Stimulated activated CD8-positive, alpha-beta memory T cell treated with anti-CD3 and anti-CD28 coated beads, Interleukin-12 subunit alpha, Interleukin-12 subunit beta, amount 100 ng/mL, for 24 hours (primary cell): ENCODE measurements at regions not wholly inside any gene's neighbourhood (a gene's known extent, or its start where the extent isn't known, plus 50 kb on each side); places are given as distances from the start of the nearest gene placed in this dataset.
"Not testable (repeated sequence)": the region's sequence is repeated elsewhere in the genome, so short reads cannot be mapped to it uniquely, and the experiment has no call there.

Experiments used
- DNase-seq: peaks from one replicate; pipeline ENCODE4 v3.0.0-alpha.2; 2020; ENCODE audit errors: extremely low read depth

DNA sequence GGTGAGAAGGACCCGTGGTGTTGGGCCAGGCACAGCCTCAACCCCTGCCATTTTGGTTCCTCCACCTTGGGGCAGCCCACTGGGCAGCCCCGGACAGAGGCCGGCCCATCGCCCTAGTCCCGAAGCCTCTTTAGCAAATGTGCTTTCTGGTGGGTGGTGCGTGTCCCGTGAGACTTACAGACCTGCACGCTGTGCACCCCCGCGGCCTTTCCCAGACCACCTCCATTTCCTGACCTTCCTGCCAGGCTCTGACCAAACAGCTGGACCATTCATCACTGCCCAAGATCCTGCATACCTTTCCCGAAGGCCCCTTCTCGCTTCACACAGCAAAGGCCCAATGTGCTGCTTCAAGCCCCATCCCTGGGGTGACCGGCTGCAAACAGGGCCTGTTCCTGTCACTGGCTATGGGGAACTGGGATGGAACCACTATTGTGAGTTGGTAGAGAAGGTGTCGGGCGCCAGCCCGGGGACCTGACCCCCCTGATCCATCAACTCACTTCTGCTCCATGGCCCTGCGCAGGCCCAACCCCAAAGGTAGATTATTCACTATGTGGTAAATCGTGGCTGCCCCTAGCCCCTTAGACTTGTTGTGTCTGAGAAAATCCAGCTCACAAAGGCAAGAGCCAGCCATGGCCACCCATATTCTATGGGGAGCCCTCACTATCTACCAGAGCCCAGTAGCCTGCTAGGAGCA, 341.0 kb downstream of the EIPR1 start:
- DNase-seq: no peak

DNA sequence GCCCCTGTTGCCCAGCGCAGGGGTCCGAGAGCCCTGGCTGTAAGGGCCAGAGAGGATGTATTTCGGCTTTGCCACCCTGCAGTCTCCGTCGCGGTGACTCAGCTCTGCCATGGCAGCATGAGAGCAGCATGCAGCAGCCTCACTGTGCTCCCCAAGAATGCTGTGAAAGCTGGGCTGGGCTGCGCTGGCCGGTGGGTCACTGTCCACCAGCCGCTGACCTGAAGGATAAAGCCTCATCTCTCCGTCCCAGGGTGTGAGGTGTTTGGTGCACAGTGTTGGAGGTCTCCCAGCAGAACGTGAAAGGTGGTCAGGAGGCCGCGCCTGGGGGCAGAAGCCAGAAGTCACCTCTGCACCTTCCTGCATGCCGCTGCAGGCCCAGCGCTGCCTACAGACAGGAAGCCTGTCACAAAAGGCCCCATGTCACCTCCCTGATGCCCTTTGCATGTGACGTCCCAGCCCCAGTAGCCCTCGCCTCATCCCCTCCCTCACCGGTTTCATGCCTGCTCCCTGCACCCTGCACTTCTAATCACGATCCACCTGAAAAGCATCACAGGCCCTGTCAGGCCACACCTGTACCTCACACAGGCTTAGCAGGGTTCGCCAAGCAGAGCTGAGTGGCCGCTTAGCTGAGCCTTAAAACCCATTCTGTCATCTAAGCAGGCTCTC, 342.1 kb downstream of the EIPR1 start:
- DNase-seq: no peak

DNA sequence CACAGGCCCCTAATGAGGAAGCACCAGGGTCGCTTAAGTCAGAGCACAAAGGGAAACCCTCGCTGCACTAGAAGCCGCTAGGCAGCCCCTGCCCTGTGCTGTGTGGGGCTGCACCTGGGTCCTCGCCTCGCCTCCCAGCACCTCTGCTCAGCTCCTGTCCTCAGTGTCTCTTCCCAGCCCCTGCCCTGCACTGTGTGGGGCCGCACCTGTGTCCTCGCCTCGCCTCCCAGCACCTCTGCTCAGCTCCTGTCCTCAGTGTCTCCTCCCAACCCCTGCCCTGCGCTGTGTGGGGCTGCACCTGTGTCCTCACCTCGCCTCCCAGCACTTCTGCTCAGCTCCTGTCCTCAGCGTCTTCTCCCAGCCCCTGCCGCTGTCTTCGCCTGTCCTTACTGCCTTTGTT, 342.8 kb downstream of the EIPR1 start:
- no peak for DNase-seq

DNA sequence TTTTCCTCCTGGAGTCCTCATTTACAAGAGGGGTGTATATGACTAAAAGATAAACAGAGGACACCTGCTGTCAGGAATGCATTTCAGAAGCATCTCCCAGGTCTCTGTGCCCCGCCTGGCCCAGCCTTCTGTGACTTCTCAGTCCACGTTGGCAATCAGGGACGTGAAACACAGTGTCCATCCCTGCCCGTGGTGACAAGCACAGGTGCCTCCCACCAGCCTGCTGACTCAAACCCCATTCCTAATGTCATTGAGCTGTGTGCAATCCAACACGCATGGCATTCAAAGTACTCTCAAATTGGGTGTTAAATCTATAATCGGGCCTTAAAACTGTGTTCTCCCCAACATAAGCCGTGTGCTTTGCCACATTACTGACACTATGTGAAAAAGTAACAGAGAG, 343.2 kb downstream of the EIPR1 start:
- DNase-seq: no peak

DNA sequence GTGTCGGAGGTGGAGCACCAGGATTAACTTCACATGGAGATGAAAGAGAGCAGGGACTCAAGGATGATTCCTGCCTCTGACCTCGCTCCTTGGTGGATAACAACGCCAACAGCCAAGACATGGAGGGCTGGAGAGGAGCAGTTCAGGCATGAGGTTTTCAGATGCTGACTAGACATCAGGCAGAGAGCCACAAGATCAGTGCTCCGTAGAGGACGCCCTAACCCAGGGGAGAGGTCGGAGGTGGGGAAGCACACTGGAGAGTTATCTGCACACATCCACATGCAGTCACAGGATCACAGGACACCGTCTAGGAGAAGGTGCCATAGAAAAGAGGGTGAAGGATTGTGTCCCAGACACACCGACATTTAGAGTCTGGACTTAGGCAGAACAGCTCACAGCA, 344.3 kb downstream of the EIPR1 start:
- DNase-seq: no peak

DNA sequence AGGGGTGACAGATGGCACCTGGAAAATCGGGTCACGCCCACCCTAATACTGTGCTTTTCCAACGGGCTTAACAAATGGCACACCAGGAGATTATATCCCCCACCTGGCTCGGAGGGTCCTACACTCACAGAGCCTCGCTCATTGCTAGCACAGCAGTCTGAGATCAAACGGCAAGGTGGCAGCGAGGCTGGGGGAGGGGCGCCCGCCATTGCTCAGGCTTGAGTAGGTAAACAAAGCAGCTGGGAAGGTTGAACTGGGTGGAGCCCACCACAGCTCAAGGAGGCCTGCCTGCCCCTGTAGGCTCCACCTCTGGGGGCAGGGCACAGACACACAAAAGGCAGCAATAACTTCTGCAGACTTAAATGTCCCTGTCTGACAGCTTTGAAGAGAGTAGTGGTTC, 346.8 kb downstream of the EIPR1 start:
- not testable (repeated sequence) for DNase-seq

DNA sequence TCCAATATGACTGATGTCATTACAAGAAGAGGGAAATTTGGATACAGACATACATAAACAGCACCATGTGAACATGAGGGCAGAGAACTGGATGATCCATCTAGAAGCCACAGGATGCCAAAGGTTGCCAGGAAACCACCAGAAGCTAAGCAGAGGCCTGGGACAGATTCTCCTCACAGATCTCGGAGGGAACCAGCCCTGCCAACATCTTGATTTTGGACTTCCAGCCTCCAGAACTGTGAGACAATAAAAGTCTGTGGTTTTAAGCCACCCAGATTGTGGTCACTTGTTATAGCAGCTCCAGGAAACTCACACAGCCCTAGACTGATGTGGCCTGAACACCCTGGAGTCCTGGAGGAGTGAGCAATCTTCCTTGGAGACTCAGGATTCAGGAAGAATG, 351.6 kb downstream of the EIPR1 start:
- no peak for DNase-seq

DNA sequence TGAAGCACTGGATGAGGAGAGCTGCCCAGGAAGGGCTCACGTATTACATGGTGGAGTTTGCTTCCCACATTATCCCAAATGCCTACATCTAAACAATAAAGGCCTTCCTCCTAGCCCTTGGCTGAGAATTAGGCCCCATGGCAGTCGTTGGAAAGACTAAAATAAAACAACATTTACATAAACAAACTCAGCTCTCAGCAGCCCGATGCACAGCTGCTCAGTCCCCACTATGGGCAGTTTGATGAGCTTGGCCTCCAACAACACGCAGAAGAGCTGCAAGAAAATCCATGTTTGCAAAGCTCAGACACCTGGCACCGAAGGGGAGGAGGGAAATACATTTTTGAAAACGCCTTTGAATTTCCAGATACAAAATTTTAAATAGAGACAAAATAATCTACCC, 352.4 kb downstream of the EIPR1 start:
- no peak for DNase-seq

DNA sequence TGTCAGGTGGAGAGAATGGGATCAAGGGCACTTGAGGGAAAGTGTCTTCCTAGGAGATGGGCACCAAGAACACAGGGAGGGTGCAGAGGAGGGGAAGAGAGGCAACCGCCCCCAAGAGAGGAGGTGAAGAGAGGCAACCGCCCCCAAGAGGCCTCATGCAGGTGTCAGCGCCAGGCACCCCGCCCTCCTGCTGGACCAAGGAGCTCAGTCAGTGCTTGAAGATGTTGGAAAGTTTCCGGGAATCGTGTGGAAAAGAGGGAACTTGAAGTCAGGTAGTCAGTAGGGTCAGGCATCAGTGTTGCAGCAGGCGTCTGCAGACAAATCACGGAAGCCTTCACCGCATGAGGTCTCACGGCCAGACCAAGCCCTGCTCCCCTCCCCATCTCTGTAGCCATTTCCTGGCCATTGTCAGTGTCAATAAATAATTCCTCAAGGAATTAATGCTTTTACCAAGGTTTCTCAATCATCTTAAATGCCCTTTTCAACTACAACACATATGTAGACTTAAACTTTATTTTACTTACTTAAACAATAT, 353.1 kb downstream of the EIPR1 start:
- no peak for DNase-seq

DNA sequence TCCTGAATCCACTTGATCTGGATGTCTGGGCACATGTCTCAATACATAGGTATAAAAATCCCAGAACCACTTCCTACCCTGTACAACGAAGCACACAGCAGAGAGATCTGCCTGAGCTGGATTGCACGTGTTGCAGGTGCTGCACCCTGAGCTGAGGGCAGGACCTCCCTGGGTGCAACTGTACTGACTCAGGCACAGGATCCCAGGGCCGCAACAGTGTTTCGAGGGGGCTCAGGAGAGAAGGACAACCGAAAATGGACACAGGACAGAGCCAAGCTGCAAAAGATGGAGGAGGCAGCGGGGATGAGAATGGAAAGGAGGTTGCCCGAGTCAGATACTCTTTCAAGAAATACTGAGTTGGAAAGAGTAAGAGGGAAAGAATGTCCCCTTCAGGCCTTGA, 354.1 kb downstream of the EIPR1 start:
- no peak for DNase-seq

DNA sequence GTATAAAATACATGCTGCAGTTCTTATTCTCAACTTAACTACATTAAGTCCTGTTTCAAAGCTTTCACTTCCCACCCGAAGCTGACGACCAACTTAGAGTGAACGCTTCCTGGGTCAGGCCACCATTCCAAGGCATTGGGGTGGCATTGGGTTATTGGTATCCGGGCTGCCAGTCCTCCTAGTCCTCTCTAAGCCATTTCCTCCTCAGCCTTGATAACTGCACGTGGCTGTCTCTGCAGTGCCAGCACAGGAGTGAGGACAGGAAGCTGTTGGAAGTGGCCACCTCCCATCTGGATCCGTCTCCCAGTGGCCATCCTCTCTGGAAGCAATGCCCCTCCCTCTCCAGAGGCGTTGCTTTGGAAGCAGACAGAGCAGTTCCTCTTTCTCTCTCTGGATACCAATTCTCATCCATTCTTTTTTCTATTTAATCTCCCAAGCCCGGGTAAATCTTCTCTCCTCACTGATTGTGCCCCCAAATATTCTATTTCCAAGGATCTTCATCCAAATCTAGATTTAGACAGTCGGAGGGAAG, 354.7 kb downstream of the EIPR1 start:
- DNase-seq: no peak

DNA sequence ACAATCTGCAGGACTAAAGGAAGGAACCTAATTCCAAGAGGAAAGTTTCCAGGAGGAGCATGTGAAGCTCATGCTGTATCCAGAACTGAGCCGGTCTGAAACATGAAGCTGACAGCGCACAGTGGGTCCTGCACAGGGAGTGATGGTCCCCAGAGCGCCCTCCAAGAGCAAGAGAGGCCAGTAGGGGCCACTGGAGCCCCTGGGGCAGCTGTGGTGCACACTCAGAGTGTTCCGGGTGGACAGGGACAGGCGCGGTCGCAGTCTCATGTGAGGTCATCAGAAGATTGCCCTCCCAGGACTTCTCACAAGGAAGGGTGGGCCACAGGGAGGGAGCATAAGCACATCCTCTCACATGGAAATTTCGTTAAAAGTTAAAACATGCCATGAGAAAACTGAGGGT, 355.9 kb downstream of the EIPR1 start:
- DNase-seq: no peak

DNA sequence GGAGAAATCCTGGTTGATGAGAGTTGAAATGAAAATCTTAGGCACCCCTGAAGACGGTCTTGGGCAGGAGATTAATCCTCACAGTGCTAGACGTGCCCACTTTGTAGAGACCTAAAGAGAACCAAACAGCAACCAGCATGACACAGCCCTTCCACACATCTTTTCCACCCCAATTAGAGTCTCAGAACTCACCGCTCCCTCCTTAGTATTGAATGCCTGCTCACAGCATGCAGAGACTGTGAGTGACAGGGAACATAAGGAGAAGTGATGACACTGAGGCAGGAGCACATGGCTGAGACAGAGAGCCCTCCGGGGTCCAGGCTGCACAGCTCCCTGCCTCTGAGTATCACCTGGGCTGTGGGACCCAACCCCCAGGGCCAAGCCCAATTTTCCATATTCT, 367.6 kb downstream of the EIPR1 start:
- DNase-seq: no peak

DNA sequence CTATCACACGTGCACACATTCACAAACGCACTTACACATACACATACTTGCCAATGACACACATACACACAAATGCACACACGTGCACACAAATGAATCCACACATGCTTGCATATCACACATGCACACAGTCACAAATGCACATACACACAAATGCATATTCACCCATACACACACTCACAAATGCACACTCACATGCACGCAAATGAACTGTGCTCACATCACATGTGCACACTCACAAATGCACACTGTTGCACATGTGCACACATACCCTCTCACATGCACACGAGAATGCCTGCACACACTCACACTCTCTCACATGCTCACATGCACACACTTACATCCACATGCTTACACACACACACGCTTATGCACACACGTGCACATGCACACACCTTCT, 368.1 kb downstream of the EIPR1 start:
- DNase-seq: no peak

DNA sequence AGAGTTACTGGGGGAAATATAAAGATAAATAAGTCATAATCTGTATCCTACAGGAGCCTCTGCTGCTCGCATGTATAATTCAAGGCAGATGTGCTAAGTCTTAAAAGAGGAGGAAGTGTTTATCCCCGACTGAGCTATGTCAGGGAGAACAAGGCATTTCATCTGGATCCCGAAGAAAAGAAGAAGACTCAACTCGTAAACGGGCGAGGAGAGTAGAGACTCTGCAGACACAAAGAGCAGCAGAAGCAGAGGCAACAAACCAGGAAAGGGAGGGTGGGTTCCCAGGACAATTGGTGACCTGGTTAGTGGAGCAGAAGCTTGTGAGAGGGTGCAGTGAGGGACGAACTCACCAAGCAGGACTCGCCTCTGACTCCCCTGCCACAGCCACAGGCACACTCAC, 368.6 kb downstream of the EIPR1 start:
- DNase-seq: no peak

DNA sequence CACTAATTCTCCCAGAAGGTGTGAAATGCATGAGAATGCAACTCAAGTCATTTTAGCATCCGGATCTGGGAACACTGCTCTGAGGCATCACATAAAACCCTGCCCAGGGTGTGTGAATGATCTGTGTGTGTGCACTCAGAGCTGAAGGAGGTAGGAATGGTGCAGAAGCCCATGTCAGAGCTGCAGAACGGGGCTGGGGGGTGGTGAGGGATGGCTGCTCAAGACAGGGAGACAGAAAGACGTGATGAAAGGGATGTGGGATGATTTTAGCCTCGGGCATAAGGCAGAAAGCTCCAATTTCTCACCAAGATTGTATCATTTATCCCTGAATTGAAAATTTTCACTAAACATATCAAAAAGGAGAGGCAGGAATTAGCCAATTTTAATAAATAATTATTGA, 369.1 kb downstream of the EIPR1 start:
- no peak for DNase-seq

DNA sequence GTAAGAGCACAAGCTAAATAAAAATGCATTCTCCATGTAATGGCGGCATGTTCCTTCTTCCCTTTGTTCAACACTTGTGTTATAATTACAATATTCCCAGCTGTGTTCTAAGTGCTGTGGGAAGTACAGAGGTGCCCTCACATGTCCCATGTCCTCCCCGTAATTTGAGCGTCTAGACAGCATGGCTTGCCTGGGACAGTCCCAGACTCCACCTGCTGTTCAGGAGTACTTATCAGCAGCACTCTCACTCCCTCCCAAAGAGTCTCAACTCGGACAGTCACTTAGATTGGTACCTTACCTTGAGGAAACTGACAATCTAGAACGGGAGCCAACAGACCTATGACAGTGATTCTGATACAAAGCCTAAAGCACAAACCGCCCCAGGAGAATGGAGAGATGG, 370.5 kb downstream of the EIPR1 start:
- DNase-seq: no peak

DNA sequence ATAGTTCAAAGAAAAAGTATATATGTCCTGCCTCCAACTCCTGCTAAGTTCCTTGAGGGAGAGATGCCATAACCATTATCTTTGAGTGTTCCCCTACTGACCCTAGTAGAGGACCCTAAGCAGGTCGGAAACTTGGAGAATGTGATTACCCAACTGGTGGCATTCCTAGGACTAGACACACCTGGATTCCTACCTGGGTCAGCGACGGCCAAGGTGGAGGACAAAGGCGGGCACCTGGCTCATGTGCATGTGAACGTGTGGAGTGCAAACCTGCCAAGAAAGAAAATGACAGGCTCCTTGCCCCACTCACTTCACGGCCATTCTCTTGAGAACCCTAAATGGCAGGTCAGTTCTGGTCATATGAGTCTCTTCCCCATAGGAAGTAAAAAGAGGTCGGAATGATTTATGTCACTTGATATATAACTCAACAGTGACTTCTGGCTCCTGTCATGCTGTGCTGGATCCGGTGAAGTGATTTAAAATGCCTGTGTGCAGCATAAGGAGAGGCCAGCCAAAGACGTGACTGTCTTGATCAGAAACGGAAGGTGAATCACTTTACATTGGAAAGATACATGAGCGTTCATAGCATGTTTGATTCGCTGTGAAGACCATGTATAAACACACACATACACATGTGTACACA, 371.6 kb downstream of the EIPR1 start:
- no peak for DNase-seq

DNA sequence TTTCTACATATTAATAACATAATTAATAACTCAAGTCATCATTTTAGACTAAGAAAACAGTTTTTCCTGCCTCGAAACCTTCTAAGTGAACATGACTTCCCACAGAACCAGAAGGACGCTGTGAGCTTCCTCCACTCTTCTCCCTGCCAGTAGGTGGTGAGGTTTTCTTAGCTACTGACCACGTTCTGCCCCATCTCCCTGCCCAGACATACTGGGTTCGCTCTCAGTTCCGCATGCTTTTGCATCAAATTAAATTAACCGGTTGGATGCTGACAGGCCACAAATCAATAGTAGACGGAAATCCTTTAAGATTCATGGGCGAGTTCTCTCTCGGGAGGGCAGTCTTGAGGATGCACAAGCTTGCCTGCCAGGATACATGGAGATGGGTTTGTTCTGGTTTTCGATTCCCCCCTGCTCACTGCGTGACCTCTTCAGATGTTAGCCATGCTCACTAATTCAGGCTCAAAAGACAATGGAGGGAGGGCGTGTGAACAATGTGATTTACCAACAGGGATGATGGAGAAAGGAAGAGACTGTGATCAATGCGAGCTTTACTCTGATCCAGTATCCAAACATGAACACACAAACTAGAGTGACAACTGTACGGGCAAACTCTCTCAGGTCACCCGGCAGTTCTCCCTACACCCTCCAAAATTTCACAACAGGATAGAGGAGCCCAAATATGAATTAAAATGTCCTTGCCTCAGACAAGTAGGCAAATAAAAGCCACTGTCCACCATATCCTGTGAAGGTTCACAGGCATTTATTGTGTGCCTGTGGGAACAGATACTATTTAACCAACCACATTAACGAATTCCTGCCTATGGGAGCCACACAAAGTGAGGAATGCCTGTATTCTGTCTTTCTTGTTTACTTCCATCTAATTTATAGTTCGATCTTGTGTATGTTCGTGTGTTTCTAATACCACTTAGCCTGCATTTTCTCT, 375.7 kb downstream of the EIPR1 start:
- DNase-seq: no peak

DNA sequence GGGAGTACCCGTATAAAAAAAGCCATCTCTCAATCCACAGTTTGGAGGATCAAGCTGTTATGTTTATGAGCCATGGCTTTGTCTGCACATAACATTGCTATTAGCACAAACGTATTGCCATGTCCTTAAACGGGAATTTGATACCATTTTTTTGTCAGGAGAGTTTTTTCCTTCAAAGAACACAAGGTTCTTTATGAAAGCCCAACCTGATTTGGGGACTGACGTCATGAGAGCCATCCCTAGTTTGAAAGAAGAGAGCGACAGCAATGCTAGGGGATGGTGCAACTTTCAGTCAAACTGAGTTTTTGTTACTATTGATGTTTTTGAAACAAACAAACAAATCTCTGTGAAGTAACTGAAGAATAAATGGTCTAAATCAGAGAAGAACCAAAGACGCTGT, 376.6 kb downstream of the EIPR1 start:
- no peak for DNase-seq

DNA sequence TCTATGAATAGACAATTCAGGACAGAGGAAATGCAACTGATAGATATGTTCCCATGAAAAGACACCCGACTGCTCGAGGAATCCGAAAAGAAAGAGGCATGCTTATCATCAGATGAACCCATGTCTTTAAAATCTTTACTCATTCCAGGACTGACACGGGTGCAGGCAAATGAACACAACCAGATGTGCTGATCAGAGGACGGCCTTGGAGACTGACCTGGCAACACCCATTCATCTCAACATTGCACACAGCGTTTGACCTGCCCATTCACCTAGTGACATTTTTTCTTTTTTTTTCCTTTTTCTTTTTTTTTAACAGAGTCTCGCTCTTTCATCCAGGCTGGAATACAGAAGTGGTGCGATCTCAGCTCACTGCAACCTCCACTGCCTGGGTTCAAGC, 377.5 kb downstream of the EIPR1 start:
- DNase-seq: no peak

DNA sequence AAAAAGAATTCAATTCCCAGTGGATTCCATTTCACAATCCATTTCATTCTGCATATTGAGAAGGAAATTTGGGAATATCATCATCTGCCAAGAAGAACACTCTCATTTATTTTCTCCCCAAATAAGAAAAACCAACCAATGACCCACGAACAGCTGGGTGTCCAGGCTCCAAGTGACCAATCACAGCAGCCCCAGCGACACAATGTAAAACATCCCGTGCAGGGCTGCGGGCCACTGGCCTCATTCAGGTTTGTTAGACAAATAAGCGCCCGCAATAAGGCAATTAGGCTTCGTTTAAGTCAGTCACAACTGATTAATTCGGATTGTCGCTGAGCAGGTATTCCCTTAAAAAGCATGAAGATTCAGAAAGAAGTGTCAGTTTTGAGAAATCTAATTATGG, 378.6 kb downstream of the EIPR1 start:
- DNase-seq: no peak
